ENCODE measurements at regions not wholly inside any gene's neighbourhood (a gene's known extent, or its start where the extent isn't known, plus 50 kb on each side); places are given as distances from the start of the nearest gene placed in this dataset.
"Not testable (repeated sequence)": the region's sequence is repeated elsewhere in the genome, so short reads cannot be mapped to it uniquely, and the experiment has no call there.

- Histone ChIP-seq H4K20me1 (ENCODE audit: control insufficient read depth, insufficient read depth, low read depth, low read length) (no peaks in the 10 kb centered on the region), H3K79me2 (ENCODE audit: control insufficient read depth, low read length) (no peaks in the 10 kb centered on the region), H3K9me3 (ENCODE audit: control insufficient read depth, insufficient read depth, low read length) (no peaks in the 10 kb centered on the region), H3K9me2 (replicated peaks; ENCODE audit: control insufficient read depth, low read length) (no peaks in the 10 kb centered on the region), H3K27me3 (ENCODE audit: control insufficient read depth, low read length) (no peaks in the 10 kb centered on the region), H3K4me1 (ENCODE audit: control insufficient read depth, low read length) (peaks cover 10% of the 10 kb centered on the region), H3F3A (ENCODE audit: control insufficient read depth, insufficient read depth) (no peaks in the 10 kb centered on the region), H3K27ac (ENCODE audit: low read depth, low read length) (no peak overlapping the region), H3K4me2 (ENCODE audit: low read length) (no peak overlapping the region), H3K36me3 (ENCODE audit: control insufficient read depth, low read length) (no peaks in the 10 kb centered on the region), H3K4me3 (ENCODE audit: low read length) (no peak overlapping the region)
- TF ChIP-seq CTCF (IDR thresholded peaks at IDR 0.05; ENCODE audit: low read depth, low read length, poor library complexity, severe bottlenecking) = no peak
- TF ChIP-seq EZH2phosphoT487 (IDR thresholded peaks at IDR 0.05; ENCODE audit: borderline replicate concordance, low read length) = no peak
Measured at GRCh38 chr14:48704639-48705038, 881.5 kb downstream of the RPS29 start.

GRCh38 chr14:48703728-48704467 lies 882.3 kb downstream of the RPS29 start:
- Histone ChIP-seq H3F3A (ENCODE audit: control insufficient read depth, insufficient read depth) (no peaks in the 10 kb centered on the region), H4K20me1 (ENCODE audit: control insufficient read depth, insufficient read depth, low read depth, low read length) (no peaks in the 10 kb centered on the region), H3K4me1 (ENCODE audit: control insufficient read depth, low read length) (peaks cover 10% of the 10 kb centered on the region), H3K27me3 (ENCODE audit: control insufficient read depth, low read length) (no peaks in the 10 kb centered on the region), H3K79me2 (ENCODE audit: control insufficient read depth, low read length) (no peaks in the 10 kb centered on the region), H3K27ac (ENCODE audit: low read depth, low read length) (no peak overlapping the region), H3K4me3 (ENCODE audit: low read length) (no peak overlapping the region), H3K9me3 (ENCODE audit: control insufficient read depth, insufficient read depth, low read length) (no peaks in the 10 kb centered on the region), H3K36me3 (ENCODE audit: control insufficient read depth, low read length) (no peaks in the 10 kb centered on the region), H3K9me2 (replicated peaks; ENCODE audit: control insufficient read depth, low read length) (no peaks in the 10 kb centered on the region), H3K4me2 (ENCODE audit: low read length) (peak overlapping the region; percentile 9; the same call in 1 of the 2 replicates)
- TF ChIP-seq CTCF (IDR thresholded peaks at IDR 0.05; ENCODE audit: low read depth, low read length, poor library complexity, severe bottlenecking) (no peak), EZH2phosphoT487 (IDR thresholded peaks at IDR 0.05; ENCODE audit: borderline replicate concordance, low read length) (no peak)

- H3K79me2 ChIP-seq (ENCODE audit: control insufficient read depth, low read length); H3K27me3 ChIP-seq (ENCODE audit: control insufficient read depth, low read length); H3K9me2 ChIP-seq (replicated peaks; ENCODE audit: control insufficient read depth, low read length); H3K4me1 ChIP-seq (ENCODE audit: control insufficient read depth, low read length); H3K36me3 ChIP-seq (ENCODE audit: control insufficient read depth, low read length); H3F3A ChIP-seq (ENCODE audit: control insufficient read depth, insufficient read depth); H3K27ac ChIP-seq (ENCODE audit: low read depth, low read length); H3K9me3 ChIP-seq (ENCODE audit: control insufficient read depth, insufficient read depth, low read length); H4K20me1 ChIP-seq (ENCODE audit: control insufficient read depth, insufficient read depth, low read depth, low read length); H3K4me2 ChIP-seq (ENCODE audit: low read length); H3K4me3 ChIP-seq (ENCODE audit: low read length): not testable (repeated sequence)
Measured at GRCh38 chr14:48697362-48697761, 888.8 kb downstream of the RPS29 start.

GRCh38 chr14:48693793-48694192 lies 892.4 kb downstream of the RPS29 start:
- Histone ChIP-seq H3K27me3 (ENCODE audit: control insufficient read depth, low read length) (no peaks in the 10 kb centered on the region), H3K9me2 (replicated peaks; ENCODE audit: control insufficient read depth, low read length) (no peaks in the 10 kb centered on the region), H4K20me1 (ENCODE audit: control insufficient read depth, insufficient read depth, low read depth, low read length) (no peaks in the 10 kb centered on the region), H3K9me3 (ENCODE audit: control insufficient read depth, insufficient read depth, low read length) (no peaks in the 10 kb centered on the region), H3F3A (ENCODE audit: control insufficient read depth, insufficient read depth) (no peaks in the 10 kb centered on the region), H3K4me3 (ENCODE audit: low read length) (no peak overlapping the region), H3K27ac (ENCODE audit: low read depth, low read length) (no peak overlapping the region), H3K36me3 (ENCODE audit: control insufficient read depth, low read length) (no peaks in the 10 kb centered on the region), H3K4me1 (ENCODE audit: control insufficient read depth, low read length) (no peaks in the 10 kb centered on the region), H3K79me2 (ENCODE audit: control insufficient read depth, low read length) (no peaks in the 10 kb centered on the region), H3K4me2 (ENCODE audit: low read length) (no peak overlapping the region)
- TF ChIP-seq CTCF (IDR thresholded peaks at IDR 0.05; ENCODE audit: low read depth, low read length, poor library complexity, severe bottlenecking) (no peak), EZH2phosphoT487 (IDR thresholded peaks at IDR 0.05; ENCODE audit: borderline replicate concordance, low read length) (no peak)
